Right atrium auricular region (tissue), 2 donors: ENCODE measurements at regions not wholly inside any gene's neighbourhood (a gene's known extent, or its start where the extent isn't known, plus 50 kb on each side); places are given as distances from the start of the nearest gene placed in this dataset.

Experiments used
- DNase-seq: peaks from one replicate; pipeline ENCODE4 v3.0.0-alpha.2; 2019; ENCODE audit warnings: low spot score
- H3K27ac ChIP-seq, 2 donors: fragments of 200-600 bp; sonication (generic); 1 replicate in 1 of 2; 2 replicates in 1 of 2; pipeline ENCODE4 v1.5.1; 2016 to 2019
- H3K27me3 ChIP-seq, 2 donors: fragments of 200-600 bp; sonication (generic); one replicate each; pipeline versions ENCODE4 v1.5.1 to v1.6.0; 2017 to 2019
- H3K36me3 ChIP-seq: fragments of 200-600 bp; sonication (generic); one replicate; pipeline ENCODE4 v1.5.1; 2016
- H3K4me1 ChIP-seq, 2 donors: fragments of 200-600 bp; sonication (generic); one replicate each; pipeline versions ENCODE4 v1.5.1 to v1.6.0; 2017 to 2019
- H3K4me3 ChIP-seq, 2 donors: fragments of 200-600 bp; sonication (generic); 1 replicate in 1 of 2; 2 replicates in 1 of 2; pipeline ENCODE4 v1.5.1; 2017 to 2019; ENCODE audit warnings: mild to moderate bottlenecking in 1 of 2, moderate library complexity in 1 of 2
- H3K9me3 ChIP-seq, 2 donors: fragments of 200-600 bp; sonication (generic); one replicate each; pipeline ENCODE4 v1.5.1; 2019
- CTCF ChIP-seq, 2 donors: fragments of 200-600 bp; sonication (generic); IDR thresholded peaks; one replicate each; pipeline ENCODE4 v1.5.1; 2019; ENCODE audit warnings: antibody characterized with exemption in 2 of 2

- no peak for DNase-seq
- no peaks in the 10 kb centered on the region for H3K27me3 ChIP-seq
- H3K36me3 ChIP-seq, result no peaks in the 10 kb centered on the region
- H3K9me3 ChIP-seq, result no peaks in the 10 kb centered on the region
- no peak overlapping the region for H3K4me3 ChIP-seq
- no peak overlapping the region for H3K27ac ChIP-seq
- peaks cover 0 to 6% of the 10 kb centered on the region in 2 donors for H3K4me1 ChIP-seq
- TF ChIP-seq CTCF (IDR thresholded peaks at IDR 0.05), result no peak
Measured at GRCh38 chr2:41903474-41904135, 144.2 kb upstream of the PKDCC start.

GRCh38 chr2:41904459-41904858 lies 143.4 kb upstream of the PKDCC start:
- no peaks in the 10 kb centered on the region for H3K9me3 ChIP-seq
- DNase-seq, result no peak

GRCh38 chr2:41905597-41906337 lies 142.1 kb upstream of the PKDCC start:
- Histone ChIP-seq H3K27me3 (no peaks in the 10 kb centered on the region), H3K27ac (no peak overlapping the region), H3K4me1 (peaks cover 0 to 6% of the 10 kb centered on the region in 2 donors), H3K4me3 (no peak overlapping the region), H3K9me3 (no peaks in the 10 kb centered on the region), H3K36me3 (no peaks in the 10 kb centered on the region)
- TF ChIP-seq CTCF (IDR thresholded peaks at IDR 0.05), result no peak
- no peak for DNase-seq

More at GRCh38 chr2:41904459-41904858, 143.4 kb upstream of the PKDCC start:
- Histone ChIP-seq H3K27ac (no peak overlapping the region), H3K4me3 (no peak overlapping the region), H3K36me3 (no peaks in the 10 kb centered on the region), H3K4me1 (peaks cover 0 to 6% of the 10 kb centered on the region in 2 donors), H3K27me3 (no peaks in the 10 kb centered on the region)
- TF ChIP-seq CTCF (IDR thresholded peaks at IDR 0.05), result no peak

GRCh38 chr2:41906338-41906725 lies 141.5 kb upstream of the PKDCC start:
- Histone ChIP-seq H3K27me3 (no peaks in the 10 kb centered on the region), H3K4me1 (peaks cover 0 to 6% of the 10 kb centered on the region in 2 donors), H3K9me3 (no peaks in the 10 kb centered on the region), H3K4me3 (no peak overlapping the region), H3K27ac (no peak overlapping the region), H3K36me3 (no peaks in the 10 kb centered on the region)
- no peak for TF ChIP-seq CTCF (IDR thresholded peaks at IDR 0.05)
- no peak for DNase-seq

GRCh38 chr2:41907141-41907540 lies 140.7 kb upstream of the PKDCC start:
- no peaks in the 10 kb centered on the region for H3K9me3 ChIP-seq
- TF ChIP-seq CTCF (IDR thresholded peaks at IDR 0.05), result no peak
- peaks cover 0 to 6% of the 10 kb centered on the region in 2 donors for H3K4me1 ChIP-seq
- DNase-seq, result no peak
- H3K27me3 ChIP-seq, result no peaks in the 10 kb centered on the region
- H3K36me3 ChIP-seq, result no peaks in the 10 kb centered on the region
- no peak overlapping the region for H3K4me3 ChIP-seq
- H3K27ac ChIP-seq, result no peak overlapping the region
